NB4 (cell line): ENCODE measurements at regions not wholly inside any gene's neighbourhood (a gene's known extent, or its start where the extent isn't known, plus 50 kb on each side); places are given as distances from the start of the nearest gene placed in this dataset.
"Not testable (repeated sequence)": the region's sequence is repeated elsewhere in the genome, so short reads cannot be mapped to it uniquely, and the experiment has no call there.

Experiments
- CTCF ChIP-seq: IDR thresholded peaks from one replicate; pipeline ENCODE4 v1.5.1; 2012; ENCODE audit warnings: low read depth, low read length
- MAX ChIP-seq: IDR thresholded peaks from 2 replicates; pipeline ENCODE4 v1.6.1; 2011; ENCODE audit warnings: low read depth, low read length
- POLR2A ChIP-seq: IDR thresholded peaks from 2 replicates; pipeline ENCODE4 v1.6.1; 2011; ENCODE audit warnings: mild to moderate bottlenecking; ENCODE audit not compliant: insufficient read length; ENCODE audit errors: extremely low read depth

- not testable (repeated sequence) for TF ChIP-seq MAX, CTCF, POLR2A
Observed at GRCh38 chr17:22384461-22384800, 692.1 kb downstream of the KCNJ18 start.
